ENCODE measurements at regions not wholly inside any gene's neighbourhood (a gene's known extent, or its start where the extent isn't known, plus 50 kb on each side); places are given as distances from the start of the nearest gene placed in this dataset.

- no peak for TF ChIP-seq KDM4A (IDR thresholded peaks at IDR 0.05; ENCODE audit: low read depth, low read length, severe bottlenecking)
These were observed 87.5 kb upstream of the FMN2 start (continued) for GRCh38 chr1:240004086-240004749.

Measured in H1 (cell line).